Vagina (tissue), 2 donors: ENCODE measurements at regions not wholly inside any gene's neighbourhood (a gene's known extent, or its start where the extent isn't known, plus 50 kb on each side); places are given as distances from the start of the nearest gene placed in this dataset.

Experiments
- CTCF ChIP-seq, 3 experiments: fragments of 450-650 bp in 2 of 3; fragments of 200-600 bp in 1 of 3; sonication (generic) in 1 of 3; IDR thresholded peaks; one replicate each; pipeline ENCODE4 v1.5.1; 2017 to 2019; ENCODE audit warnings: antibody characterized with exemption in 3 of 3, mild to moderate bottlenecking in 2 of 3, moderate library complexity in 2 of 3
- POLR2A ChIP-seq, 2 donors: fragments of 450-650 bp; IDR thresholded peaks; one replicate each; pipeline ENCODE4 v1.6.1; 2017; ENCODE audit warnings: antibody characterized with exemption in 2 of 2, mild to moderate bottlenecking in 2 of 2, moderate library complexity in 2 of 2
- POLR2AphosphoS5 ChIP-seq, 2 donors: sonication (generic); formaldehyde crosslinking; IDR thresholded peaks; one replicate each; pipeline ENCODE4 v1.9.0; 2017; ENCODE audit warnings: antibody characterized with exemption in 2 of 2, mild to moderate bottlenecking in 2 of 2, low read depth in 1 of 2; ENCODE audit not compliant: insufficient read depth in 1 of 2

- TF ChIP-seq CTCF (IDR thresholded peaks at IDR 0.05) (no peak), POLR2AphosphoS5 (IDR thresholded peaks at IDR 0.05; ENCODE audit: insufficient read depth in 1 of 2, low read depth in 1 of 2) (no peak), POLR2A (IDR thresholded peaks at IDR 0.05) (no peak)
Observed at GRCh38 chr3:83813176-83813575, 1145.6 kb upstream of the CADM2 start.
